K562 (cell line): ENCODE measurements at regions not wholly inside any gene's neighbourhood (a gene's known extent, or its start where the extent isn't known, plus 50 kb on each side); places are given as distances from the start of the nearest gene placed in this dataset.

Experiments
- ATAC-seq: fragments of 200-7000 bp; cut with Tn5 transposase; 3 replicates; pipeline ENCODE4 v1.9.1; 2020; ENCODE audit warnings: moderate library complexity
- BruUV-seq: library from RNA; stranded (reverse); fragments of 400-500 nt; replicated peaks from 2 replicates; lab custom pipeline; 2021; lab: Mats Ljungman, UMichigan
- CTCF ChIA-PET: fragments of 300-600 bp; formaldehyde crosslinking; extraction: SDS; loops from one replicate; lab custom pipeline; 2021; ENCODE audit warnings: low intra/inter-chr PET ratio; lab: Yijun Ruan, JAX
- POLR2A ChIA-PET: fragments of 300-600, 350-650 bp; sonication (Branson Sonifier 250); formaldehyde crosslinking; extraction: SDS; loops from one replicate; lab custom pipeline; 2021; ENCODE audit warnings: antibody characterized with exemption, inconsistent platforms; lab: Yijun Ruan, JAX
- DNase-seq, 4 experiments: peaks; one replicate each; pipeline versions ENCODE4 v3.0.0 to v3.0.0-alpha.2; 2011 to 2018; ENCODE audit warnings: low spot score in 3 of 4, mixed read lengths in 3 of 4; ENCODE audit errors: extremely low read depth in 1 of 4
- FAIRE-seq: peaks from 2 replicates; lab custom pipeline; 2011; peaks lifted over from hg19 to GRCh38; lab: Jason Lieb, UNC
- H2AFZ ChIP-seq: 2 replicates; pipeline ENCODE4 v1.6.0; 2011; ENCODE audit warnings: low read depth, low read length, control low read depth, inconsistent platforms
- H3K27ac ChIP-seq: fragments of 200-600 bp; 3 replicates; pipeline ENCODE4 v1.8.0; 2011; ENCODE audit warnings: low read depth, mild to moderate bottlenecking, control low read depth, inconsistent platforms, low read length, moderate library complexity, mixed read lengths; ENCODE audit errors: extremely low read depth
- H3K27me3 ChIP-seq, 2 experiments: fragments of 300-600 bp in 1 of 2; 2 replicates in 1 of 2; 3 replicates in 1 of 2; pipeline versions ENCODE4 v1.6.0 to v1.8.0; 2011; ENCODE audit warnings: inconsistent platforms in 2 of 2, low read length in 2 of 2, mild to moderate bottlenecking in 1 of 2, mixed read lengths in 1 of 2, moderate library complexity in 1 of 2; ENCODE audit not compliant: control insufficient read depth in 2 of 2, insufficient read depth in 2 of 2
- H3K36me3 ChIP-seq: fragments of 300-600 bp; 3 replicates; pipeline ENCODE4 v1.8.0; 2011; ENCODE audit warnings: mild to moderate bottlenecking, low read length, inconsistent platforms; ENCODE audit not compliant: control insufficient read depth, insufficient read depth
- H3K4me1 ChIP-seq, 2 experiments: fragments of 200-600 bp in 1 of 2; replicated peaks in 1 of 2; 2 replicates in 1 of 2; 3 replicates in 1 of 2; pipeline versions ENCODE4 v1.5.1 to v1.8.0; 2011; ENCODE audit warnings: inconsistent platforms in 2 of 2, low read length in 2 of 2, mild to moderate bottlenecking in 1 of 2, mixed read lengths in 1 of 2, moderate library complexity in 1 of 2; ENCODE audit not compliant: control insufficient read depth in 2 of 2, insufficient read depth in 2 of 2
- H3K4me2 ChIP-seq: 2 replicates; pipeline ENCODE4 v1.6.1; 2011; ENCODE audit warnings: low read length, control low read depth, inconsistent platforms, mixed read lengths; ENCODE audit not compliant: insufficient read depth
- H3K4me3 ChIP-seq: fragments of 200-600 bp; sonication (generic), shearing (Covaris generic); 2 replicates; pipeline ENCODE4 v1.5.1; 2016; ENCODE audit warnings: control low read depth, inconsistent platforms
- H3K79me2 ChIP-seq: fragments of 200-600 bp; 3 replicates; pipeline ENCODE4 v1.8.0; 2011; ENCODE audit warnings: low read length, inconsistent platforms; ENCODE audit not compliant: control insufficient read depth, insufficient read depth
- H3K9ac ChIP-seq, 2 experiments: 2 replicates each; pipeline versions ENCODE4 v1.6.0 to v1.6.1; 2011; ENCODE audit warnings: low read depth in 2 of 2, low read length in 2 of 2, control low read depth in 1 of 2, inconsistent platforms in 1 of 2, mild to moderate bottlenecking in 1 of 2, mixed read lengths in 1 of 2; ENCODE audit not compliant: insufficient read depth in 1 of 2
- H3K9me1 ChIP-seq: one replicate; pipeline ENCODE4 v1.6.0; 2011; ENCODE audit warnings: inconsistent platforms, mild to moderate bottlenecking, low read length, moderate library complexity; ENCODE audit not compliant: control insufficient read depth, insufficient read depth
- H3K9me3 ChIP-seq: replicated peaks from 2 replicates; pipeline ENCODE4 v1.5.1; 2011; ENCODE audit warnings: low read depth, low read length, inconsistent platforms; ENCODE audit not compliant: control insufficient read depth, insufficient read depth
- H4K20me1 ChIP-seq: replicated peaks from 2 replicates; pipeline ENCODE4 v1.6.1; 2011; ENCODE audit warnings: low read length, inconsistent platforms, mixed read lengths; ENCODE audit not compliant: control insufficient read depth, insufficient read depth
- KDM2B ChIP-seq: fragments of 250-450 bp; sonication (Bioruptor Pico); IDR thresholded peaks from 2 replicates; pipeline ENCODE4 v1.8.0; 2021; ENCODE audit warnings: mild to moderate bottlenecking, moderate library complexity
- PKNOX1 ChIP-seq: fragments of 450-650 bp; IDR thresholded peaks from 2 replicates; pipeline ENCODE4 v1.6.1; 2016
- RAD21 ChIP-seq, 2 experiments: fragments of 250-450 bp in 1 of 2; fragments of 450-650 bp in 1 of 2; sonication (Bioruptor Pico) in 1 of 2; formaldehyde crosslinking in 1 of 2; IDR thresholded peaks in 1 of 2; conservative IDR thresholded peaks in 1 of 2; 2 replicates each; pipeline versions ENCODE4 v1.4.0 to v1.8.0; 2020 to 2022; ENCODE audit warnings: mild to moderate bottlenecking in 2 of 2, moderate library complexity in 1 of 2
- WHSC1 ChIP-seq: IDR thresholded peaks from one replicate; pipeline ENCODE4 v1.6.1; 2012; ENCODE audit warnings: low read length, control low read depth, inconsistent platforms
- WGBS: fragments of 100-300 bp; shearing (Covaris generic); methylation state at CpG from one replicate; pipeline ENCODE4 v1.1.6; 2016; ENCODE audit warnings: low coverage, mixed read lengths; ENCODE audit not compliant: insufficient coverage; ENCODE audit errors: missing lambda C conversion rate; 5-methylcytosine and 5-hydroxymethylcytosine counted together
- in situ Hi-C: fragments of 300-500 bp; cut with MboI; formaldehyde crosslinking; loops from 4 replicates; pipeline ENCODE4 v1.15.0; 2018; ENCODE audit warnings: inconsistent platforms, mixed read lengths
- intact Hi-C: fragments of 100-400 bp; cut with micrococcal nuclease; formaldehyde crosslinking; loops from 2 replicates; pipeline ENCODE4 v1.14.2; 2022
- TF ChIP-seq, protein P1 (sequence below): sonication (generic); formaldehyde crosslinking; IDR thresholded peaks from 2 replicates; pipeline ENCODE4 v1.9.0; 2022; ENCODE audit warnings: mild to moderate bottlenecking, missing genetic modification reagents

DNA sequence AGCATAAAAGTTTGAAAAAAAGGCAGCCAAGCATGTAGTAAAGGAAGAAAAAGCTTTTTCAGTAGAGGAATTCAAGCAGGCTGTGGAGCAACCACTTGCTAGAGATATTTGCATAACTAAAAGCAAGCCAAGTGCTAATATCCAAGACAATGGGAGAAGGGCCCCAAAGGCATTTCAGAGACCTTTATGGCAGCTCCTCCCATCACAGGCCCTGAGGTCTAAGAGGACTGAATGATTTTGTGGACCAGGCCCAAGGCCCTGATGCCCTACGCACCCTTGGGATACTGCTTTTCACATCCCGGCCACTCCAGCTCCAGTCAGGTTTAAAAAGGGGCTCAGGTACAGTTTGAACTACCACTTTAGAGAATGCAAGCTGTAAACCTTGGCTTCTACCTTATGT lies 261.7 kb upstream of the SEMA3C start:
- no peak overlapping the region for H3K9ac ChIP-seq
- no peaks in the 10 kb centered on the region for H3K36me3 ChIP-seq
- H3K79me2 ChIP-seq: no peaks in the 10 kb centered on the region
- H3K4me3 ChIP-seq: no peak overlapping the region
- peaks cover 3% of the 10 kb centered on the region for H3K9me3 ChIP-seq
- BruUV-seq: no TSS peak
- no peak for DNase-seq
- no peak for TF ChIP-seq WHSC1
- no peak for TF ChIP-seq PKNOX1
- TF ChIP-seq KDM2B (CRISPR knock-in tag): no peak
- TF ChIP-seq RAD21 (CRISPR knock-in tag; conservative IDR thresholded peaks at IDR 0.05 in 1 of 2, IDR thresholded peaks at IDR 0.05 in 1 of 2): no peak
- TF ChIP-seq, protein P1, sequence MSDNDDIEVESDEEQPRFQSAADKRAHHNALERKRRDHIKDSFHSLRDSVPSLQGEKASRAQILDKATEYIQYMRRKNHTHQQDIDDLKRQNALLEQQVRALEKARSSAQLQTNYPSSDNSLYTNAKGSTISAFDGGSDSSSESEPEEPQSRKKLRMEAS (CRISPR knock-in tag): no peak
- in situ Hi-C loops: no loop called here
- H4K20me1 ChIP-seq: no peaks in the 10 kb centered on the region
- ChIA-PET POLR2A (no interaction called here), CTCF (no interaction called here)
- H2AFZ ChIP-seq: no peak overlapping the region
- H3K9me1 ChIP-seq: no peaks in the 10 kb centered on the region
- ATAC-seq: no peak
- no peak overlapping the region for H3K4me2 ChIP-seq
- intact Hi-C loops: no loop called here
- no peaks in the 10 kb centered on the region for H3K27me3 ChIP-seq
- no peak overlapping the region for H3K27ac ChIP-seq
- FAIRE-seq: no peak
- WGBS: 19% methylated on average over 2 of the region's 2 CpGs
- no peaks in the 10 kb centered on the region for H3K4me1 ChIP-seq
